HG03432 (cell line): ENCODE measurements at regions not wholly inside any gene's neighbourhood (a gene's known extent, or its start where the extent isn't known, plus 50 kb on each side); places are given as distances from the start of the nearest gene placed in this dataset.
"Not testable (repeated sequence)": the region's sequence is repeated elsewhere in the genome, so short reads cannot be mapped to it uniquely, and the experiment has no call there.

Source experiments
- ATAC-seq: cut with Tn5 transposase; IDR thresholded peaks from one replicate; pipeline ENCODE4 v1.9.1; 2021; ENCODE audit warnings: mild to moderate bottlenecking, moderate library complexity; ENCODE audit not compliant: unreplicated experiment

GRCh38 chr18:42306594-42306980, 351.6 kb downstream of the PIK3C3 start:
- ATAC-seq, result no peak

DNA sequence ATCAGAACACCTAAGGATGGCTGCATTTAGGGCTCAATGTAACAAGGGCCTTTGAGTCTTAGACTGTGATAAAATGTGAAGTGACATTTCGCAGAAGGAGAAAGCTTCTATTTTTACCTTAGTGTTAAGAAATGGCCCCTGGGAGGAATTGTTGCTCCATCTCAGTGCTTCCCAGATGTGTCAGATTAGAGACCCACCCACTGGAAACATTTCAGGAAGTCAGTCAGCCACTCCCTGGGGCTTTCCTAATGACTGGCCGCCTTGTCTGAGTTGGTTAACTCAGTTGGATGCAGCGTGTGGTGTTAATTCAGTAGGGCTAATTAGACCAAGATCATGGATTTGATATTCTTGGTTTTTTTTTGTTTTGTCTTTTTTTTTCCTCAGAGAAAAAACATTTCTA, 355.9 kb downstream of the PIK3C3 start:
- ATAC-seq, result no peak

DNA sequence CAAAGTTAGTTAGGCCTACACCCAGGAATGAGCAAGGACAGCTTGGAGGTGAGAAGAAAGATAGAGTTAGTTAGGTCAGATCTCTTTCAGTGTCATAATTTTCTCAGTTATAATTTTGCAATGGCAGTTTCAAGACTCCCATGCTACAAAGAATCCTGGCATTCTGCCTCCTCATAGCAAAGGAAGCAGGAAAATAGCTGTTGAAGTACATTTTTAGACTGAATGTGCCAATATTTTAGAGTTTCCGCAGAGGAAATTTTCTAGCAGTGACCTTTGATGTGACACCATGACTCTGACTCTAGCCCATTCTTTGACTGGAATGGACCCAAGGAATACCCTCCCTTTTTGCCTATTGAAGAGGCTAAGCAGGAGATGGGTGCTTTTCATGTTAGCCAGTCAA, 371.7 kb downstream of the PIK3C3 start:
- no peak for ATAC-seq

GRCh38 chr18:42328931-42329330, 373.9 kb downstream of the PIK3C3 start:
- no peak for ATAC-seq

GRCh38 chr18:42330296-42330695, 375.3 kb downstream of the PIK3C3 start:
- ATAC-seq, result no peak

DNA sequence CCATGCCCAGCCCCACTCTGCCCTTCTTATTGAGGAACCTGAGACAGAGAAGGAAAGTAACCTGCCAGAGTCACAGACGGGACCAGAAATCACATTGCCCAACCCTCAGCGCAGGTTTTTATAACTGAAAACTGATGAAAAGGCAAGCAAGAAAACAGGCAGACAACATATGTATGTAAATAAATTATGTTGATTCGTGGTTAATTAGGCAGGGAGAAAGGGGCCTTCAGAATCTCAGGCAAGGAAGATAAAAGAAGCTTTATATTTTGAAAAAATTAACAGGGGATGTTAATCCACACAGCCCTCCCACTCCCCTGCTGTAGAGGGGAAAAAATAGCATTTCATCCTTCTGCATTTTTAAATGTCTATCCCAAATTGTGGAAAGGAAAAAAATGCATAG, 378.5 kb downstream of the PIK3C3 start:
- no peak for ATAC-seq

GRCh38 chr18:42334931-42335330, 379.9 kb downstream of the PIK3C3 start:
- ATAC-seq, result no peak

GRCh38 chr18:42336139-42336538, 381.1 kb downstream of the PIK3C3 start:
- ATAC-seq, result no peak

GRCh38 chr18:42337337-42337736, 382.3 kb downstream of the PIK3C3 start:
- not testable (repeated sequence) for ATAC-seq

- ATAC-seq, result no peak
Observed at GRCh38 chr18:42338683-42339082, 383.6 kb downstream of the PIK3C3 start.

DNA sequence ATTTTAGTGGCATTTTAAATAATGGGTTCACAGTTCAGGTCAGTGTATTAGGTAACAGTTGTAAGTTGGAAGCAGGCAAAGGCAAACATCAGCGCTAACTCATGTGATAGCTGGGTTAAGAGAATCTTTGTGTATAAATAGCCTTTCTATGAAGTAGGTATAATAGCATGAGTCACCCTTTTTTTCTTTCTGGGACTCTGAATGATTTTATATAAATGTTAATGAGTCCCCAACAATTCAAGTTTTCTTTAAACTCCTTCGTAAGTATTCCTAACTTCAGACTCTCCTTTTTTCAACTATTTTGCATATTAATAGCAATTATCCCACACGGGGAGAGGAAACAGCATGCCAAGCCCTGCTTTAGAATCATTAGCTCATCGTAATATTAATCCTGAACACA, 384.3 kb downstream of the PIK3C3 start:
- no peak for ATAC-seq

DNA sequence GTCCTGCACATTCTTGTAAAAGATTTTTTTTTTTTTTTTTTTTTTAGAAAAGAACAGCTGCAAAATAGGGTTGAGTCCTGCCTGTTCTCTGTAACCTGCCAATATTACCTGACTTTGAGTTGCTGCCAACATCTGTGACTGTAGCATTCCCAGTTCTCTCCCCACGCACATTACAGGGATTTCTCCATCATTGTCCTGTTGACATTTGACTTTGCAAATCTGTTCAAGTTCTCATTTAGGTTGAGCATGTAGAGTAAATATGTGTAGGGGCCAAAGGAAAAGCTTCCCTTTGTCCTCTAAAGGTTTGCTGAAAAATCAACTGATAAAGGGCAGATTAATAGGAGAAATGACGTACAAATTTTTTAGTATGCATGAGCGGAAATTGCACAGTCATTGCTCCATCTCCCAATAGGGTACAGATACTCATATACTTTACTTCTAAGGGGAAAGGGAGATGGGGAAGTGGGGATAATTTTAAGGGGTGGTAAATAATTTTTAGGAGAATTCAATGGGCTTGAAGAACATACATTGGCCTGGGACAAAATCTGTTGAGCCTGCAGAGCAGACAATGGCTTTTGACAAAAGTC, 385.5 kb downstream of the PIK3C3 start:
- no peak for ATAC-seq

GRCh38 chr18:42341423-42341822, 386.4 kb downstream of the PIK3C3 start:
- ATAC-seq, result no peak

- ATAC-seq, result no peak
Observed at GRCh38 chr18:42348722-42349121, 393.7 kb downstream of the PIK3C3 start.

GRCh38 chr18:42351455-42351854, 396.4 kb downstream of the PIK3C3 start:
- ATAC-seq, result no peak

GRCh38 chr18:42360716-42361115, 405.7 kb downstream of the PIK3C3 start:
- no peak for ATAC-seq

- no peak for ATAC-seq
Observed at GRCh38 chr18:42363446-42364441, 408.7 kb downstream of the PIK3C3 start.

GRCh38 chr18:42364766-42365165, 409.7 kb downstream of the PIK3C3 start:
- ATAC-seq, result no peak

- ATAC-seq, result no peak
Observed at GRCh38 chr18:42365591-42365990, 410.6 kb downstream of the PIK3C3 start.

DNA sequence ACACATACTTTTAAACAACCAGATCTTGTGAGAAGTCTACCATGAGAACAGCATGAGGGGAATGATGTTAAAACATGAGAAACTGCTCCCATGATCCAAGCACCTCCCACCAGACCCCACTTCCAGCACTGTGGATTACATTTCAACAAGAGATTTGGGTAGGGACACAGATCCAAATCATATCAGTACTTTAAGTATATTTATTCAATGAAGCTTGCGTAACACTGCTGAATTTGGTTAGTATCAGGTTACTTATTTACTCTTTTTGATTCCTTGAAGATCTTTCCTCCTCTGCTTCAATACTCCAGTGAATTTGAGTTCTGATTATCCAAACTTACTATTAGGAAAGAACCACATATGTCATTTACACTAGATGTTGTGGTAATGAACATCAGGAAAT, 418.6 kb downstream of the PIK3C3 start:
- ATAC-seq, result no peak

DNA sequence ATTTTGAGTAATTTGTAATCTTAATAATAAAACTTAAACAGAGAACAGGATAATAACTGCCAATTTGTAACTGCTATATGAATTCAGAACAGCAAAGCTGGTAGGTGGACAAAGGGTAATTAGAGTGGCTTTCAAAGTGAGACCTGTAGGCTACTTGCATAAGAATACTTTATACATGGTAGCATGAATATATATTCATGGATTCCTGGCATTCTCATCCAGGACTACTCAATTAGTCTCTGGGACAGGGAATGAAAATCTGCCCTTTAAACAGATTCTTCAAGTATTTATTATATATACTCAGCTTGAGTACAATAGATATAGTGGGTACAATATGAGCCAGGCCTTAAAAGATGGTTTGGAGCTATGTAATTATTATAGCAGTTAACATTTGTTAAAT, 419.9 kb downstream of the PIK3C3 start:
- no peak for ATAC-seq

DNA sequence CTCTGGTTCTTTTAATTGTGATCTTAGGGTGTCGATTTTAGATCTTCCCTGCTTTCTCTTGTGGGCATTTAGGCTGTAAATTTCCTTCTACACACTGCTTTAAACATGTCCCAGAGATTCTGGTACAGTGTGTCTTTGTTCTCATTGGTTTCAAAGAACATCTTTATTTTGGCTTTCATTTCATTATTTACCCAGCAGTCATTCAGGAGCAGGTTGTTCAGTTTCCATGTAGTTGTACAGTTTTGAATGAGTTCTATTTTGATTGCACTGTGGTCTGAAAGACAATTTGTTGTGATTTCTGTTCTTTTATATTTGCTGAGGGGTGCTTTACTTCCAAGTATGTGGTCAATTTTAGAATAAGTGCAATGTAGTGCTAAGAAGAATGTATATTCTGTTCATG, 423.8 kb downstream of the PIK3C3 start:
- ATAC-seq, result not testable (repeated sequence)
